HG02970 (cell line): ENCODE measurements at regions not wholly inside any gene's neighbourhood (a gene's known extent, or its start where the extent isn't known, plus 50 kb on each side); places are given as distances from the start of the nearest gene placed in this dataset.
"Not testable (repeated sequence)": the region's sequence is repeated elsewhere in the genome, so short reads cannot be mapped to it uniquely, and the experiment has no call there.

Experiments
- ATAC-seq: cut with Tn5 transposase; IDR thresholded peaks from one replicate; pipeline ENCODE4 v1.9.1; 2021; ENCODE audit warnings: mild to moderate bottlenecking, moderate library complexity, moderate number of reproducible peaks; ENCODE audit not compliant: unreplicated experiment, low FRiP score

DNA sequence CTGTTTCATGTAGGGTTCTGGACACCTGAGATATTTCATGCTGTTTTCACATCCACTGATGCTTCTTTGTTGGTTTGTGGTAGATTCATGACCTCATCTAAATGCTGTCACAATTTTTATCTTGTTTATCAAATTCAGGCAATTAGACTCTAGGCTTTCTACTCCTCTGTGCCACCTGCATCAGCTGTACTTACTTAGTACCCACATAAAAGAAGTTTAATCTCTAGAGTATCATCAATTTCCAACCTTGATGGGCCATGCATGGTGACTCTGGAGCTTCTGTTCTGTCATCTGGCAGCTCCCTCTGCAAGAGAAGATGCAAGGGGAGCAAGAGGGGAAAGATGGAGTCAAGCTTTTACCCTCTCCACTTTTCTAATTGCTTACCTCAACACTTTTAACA lies 195.9 kb upstream of the VWC2 start:
- no peak for ATAC-seq

DNA sequence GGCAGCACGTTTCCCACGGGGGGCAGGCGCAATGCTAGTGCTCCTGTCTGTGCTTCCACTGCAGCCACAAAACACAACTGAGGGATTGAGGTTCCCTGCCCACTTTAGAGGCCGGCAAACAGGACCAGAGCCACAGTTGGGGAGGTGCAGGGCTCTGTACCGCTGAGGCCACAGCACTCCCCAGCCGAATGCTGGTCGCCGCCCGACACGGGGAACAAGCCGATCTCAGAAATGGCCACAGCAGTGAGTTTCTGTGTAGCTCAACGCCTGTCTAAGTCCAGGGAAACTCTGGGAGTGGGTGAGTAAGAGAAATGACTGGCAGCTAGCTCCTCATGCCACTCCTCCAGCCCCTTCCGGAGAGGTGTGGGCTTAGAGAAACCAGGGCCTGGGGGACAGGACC lies 194.0 kb upstream of the VWC2 start:
- ATAC-seq: no peak

DNA sequence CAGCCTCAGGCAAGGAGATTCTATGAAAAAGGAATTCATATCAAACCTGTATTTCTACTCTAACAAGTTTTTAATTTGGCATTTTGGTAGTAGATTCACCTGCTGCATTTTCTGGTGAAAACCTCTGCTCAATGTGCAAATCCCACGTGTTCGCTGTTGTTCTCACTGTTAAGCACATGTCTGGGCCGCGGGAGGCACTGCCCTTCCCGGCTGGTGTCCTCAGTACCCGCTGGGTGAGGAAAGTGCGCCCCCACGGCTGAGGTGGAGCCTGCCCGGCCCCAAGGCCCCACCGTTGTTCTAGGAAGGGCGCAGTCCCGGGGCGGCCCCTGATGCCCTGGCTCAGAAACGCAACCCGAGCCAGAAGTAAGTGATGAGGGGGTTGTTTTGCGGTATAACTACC lies 193.4 kb upstream of the VWC2 start:
- ATAC-seq: no peak

DNA sequence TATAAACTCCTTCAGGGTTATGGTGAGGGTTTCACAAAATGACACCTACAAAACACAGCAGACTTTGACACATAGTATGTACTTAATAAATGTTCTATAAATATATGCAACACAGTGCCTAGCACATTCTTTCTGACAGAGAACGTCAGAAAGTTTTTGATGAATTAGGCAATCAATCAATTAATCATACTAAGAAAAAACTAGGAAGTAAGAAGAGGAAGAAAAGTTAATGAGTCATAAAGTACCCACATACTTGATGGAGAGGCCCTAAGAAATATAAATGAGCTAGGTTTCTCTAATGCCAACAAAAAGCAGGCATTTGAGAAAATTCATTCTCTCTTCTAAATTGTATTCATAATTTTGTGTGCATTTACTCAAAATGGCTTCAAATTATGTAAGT lies 192.7 kb upstream of the VWC2 start:
- no peak for ATAC-seq

DNA sequence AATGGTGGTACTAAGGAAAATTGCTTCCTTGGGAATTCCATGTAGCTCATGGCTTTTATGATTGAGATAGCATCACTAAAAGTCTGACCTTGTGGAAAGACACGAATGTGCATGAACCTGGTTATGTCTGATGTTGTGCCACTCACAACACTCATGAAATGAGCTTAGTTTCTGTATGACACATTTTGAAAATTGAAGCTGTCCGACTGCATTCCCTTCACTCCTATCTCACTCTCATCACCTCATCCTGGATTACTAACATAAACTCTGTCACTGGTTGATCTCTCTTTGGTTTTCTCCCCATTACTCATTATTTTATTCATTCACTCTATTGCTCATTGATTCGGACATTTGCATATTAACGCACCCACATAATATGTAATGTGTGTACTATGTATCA lies 190.0 kb upstream of the VWC2 start:
- ATAC-seq: no peak

DNA sequence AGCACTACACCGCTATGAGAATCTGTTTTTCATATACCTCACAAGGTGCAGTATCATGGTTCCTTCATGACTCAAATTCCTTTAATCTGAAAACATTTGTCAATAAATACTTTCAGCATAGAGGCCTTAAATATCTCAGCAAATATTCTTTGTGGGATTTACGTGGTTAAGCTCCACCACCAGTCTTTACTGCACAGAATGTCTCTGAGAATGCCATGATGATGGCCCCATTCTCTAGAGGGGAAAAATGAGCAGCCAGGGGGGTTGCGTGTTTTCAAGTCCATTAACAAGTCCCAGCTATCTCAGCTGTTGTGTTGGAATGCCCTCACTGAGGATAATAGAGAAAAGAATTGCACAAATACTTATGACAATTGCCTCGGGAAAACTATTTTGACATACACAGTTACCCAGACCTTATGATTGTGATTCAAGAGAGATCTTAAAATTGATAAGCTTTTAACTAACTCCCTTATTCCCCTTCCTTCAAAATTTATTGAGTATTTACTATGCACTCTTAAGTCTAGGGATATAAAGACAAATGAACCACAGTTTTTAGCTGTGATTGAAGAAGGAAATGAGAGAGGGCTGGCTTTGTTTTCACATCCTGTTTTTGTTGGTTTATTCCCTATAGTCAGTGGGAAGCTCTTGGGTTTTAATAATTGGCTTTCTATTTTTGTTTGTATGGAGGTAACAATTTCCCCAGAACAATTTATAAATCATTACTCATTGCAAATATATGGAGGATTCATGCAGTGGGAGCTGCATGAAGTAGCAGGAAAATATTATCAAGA lies 176.5 kb upstream of the VWC2 start:
- no peak for ATAC-seq

DNA sequence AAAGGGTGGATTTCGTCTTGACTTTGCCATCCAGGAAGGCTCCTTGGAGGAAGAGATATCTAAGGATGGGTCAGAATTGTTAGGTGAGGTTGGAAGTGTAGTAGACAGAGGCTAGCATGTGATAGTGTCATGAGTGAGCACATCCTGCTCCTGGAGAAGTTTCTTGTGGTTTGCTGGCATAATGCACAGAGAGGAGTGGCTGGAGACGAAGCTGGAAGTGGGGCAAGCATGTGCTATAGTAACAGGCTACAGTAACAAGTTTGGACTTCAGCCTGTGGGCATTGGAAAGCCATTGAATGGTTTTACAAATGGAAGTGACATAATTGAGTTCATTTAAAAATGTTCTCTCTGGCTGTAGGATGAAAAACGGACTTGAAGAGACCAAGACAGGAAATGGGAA lies 175.6 kb upstream of the VWC2 start:
- no peak for ATAC-seq

DNA sequence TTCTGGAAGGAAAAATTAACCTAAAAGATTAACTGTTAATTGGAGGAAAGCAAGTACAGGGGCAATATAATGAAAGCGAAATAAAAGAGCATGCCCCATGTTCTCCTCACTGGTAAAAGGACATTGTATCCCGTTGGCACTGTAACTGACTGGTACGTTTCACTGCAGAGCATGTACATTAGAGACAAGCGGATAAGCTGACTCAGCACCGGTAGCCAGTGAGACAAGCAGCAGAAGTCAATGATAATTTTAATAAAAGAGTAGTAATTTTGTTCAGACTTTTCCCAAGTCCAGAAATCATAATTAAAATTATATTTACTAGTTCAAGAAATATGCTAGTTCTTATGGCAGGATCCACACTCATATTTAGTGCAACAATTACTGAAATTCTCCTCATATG lies 161.5 kb upstream of the VWC2 start:
- no peak for ATAC-seq

DNA sequence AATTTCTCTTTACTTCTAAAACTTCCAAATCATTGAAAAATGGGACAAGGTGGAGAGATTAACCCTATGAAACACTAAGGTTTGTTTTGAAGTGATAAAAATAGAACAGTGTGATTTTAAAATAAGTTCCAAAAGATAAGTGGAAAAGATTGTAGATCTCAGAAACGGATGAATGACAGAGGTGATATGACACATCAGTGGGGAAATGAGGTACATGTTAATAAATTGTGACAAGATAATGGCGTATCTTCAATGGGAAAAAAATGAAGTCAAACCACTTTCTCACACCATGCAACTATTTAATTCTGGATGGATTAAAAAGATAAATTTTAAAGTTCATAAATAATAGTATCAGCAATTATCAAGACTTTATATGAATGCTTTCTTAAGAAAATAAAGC lies 159.7 kb upstream of the VWC2 start:
- no peak for ATAC-seq

DNA sequence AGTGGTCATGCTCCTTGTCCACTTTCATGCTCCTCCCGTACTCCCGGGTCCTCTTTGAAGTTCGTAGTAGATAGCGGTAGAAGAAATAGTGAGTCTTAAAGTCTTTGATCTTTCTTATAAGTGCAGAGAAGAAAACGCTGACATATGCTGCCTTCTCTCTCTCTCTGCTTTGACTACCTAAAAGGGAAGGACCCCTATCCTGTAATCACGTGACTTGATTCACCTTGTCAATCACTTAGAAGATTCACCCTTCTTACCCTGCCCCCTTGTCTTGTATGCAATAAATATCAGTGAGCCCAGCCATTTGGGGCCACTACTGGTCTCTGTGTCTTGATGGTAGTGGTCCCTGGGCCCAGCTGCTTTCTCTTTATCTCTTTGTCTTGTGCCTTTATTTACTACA lies 158.5 kb upstream of the VWC2 start:
- ATAC-seq: not testable (repeated sequence)

DNA sequence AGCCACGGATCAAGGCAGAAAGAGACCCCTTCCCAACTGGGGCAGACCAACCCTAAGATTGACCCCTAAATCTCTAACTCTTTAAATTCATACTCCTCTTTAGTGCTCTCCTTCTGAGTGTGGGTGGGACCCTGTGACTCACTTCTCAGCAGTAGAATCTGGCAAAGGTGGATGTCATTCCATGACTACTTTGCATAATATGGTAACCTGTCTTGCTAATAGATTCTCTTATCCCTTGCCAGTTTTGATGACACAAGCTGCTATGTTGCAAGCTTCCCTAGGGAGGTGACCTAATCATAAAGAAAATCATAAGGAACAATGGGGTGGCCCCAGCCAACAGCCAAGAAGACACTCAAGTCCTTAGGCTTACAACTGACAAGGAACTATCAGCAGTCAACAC lies 155.4 kb upstream of the VWC2 start:
- no peak for ATAC-seq

DNA sequence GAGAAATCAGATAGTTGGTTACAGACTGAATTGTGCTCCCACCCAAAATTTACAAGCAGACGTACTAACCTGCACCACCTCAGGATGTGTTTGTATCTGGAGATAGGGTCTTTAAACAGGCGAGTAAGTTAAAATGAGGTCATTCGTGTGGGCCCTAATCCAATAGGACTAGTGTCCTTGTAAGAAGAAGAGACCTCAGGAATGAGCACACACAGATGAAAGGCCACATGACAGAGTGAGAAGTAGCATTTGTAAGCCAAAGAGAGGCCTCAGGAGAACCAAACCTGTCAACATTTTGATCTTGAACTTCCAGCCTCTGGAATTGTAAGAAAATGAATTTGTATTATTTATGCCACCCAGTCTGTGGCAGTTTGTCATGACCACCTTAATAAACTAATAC lies 149.5 kb upstream of the VWC2 start:
- no peak for ATAC-seq

DNA sequence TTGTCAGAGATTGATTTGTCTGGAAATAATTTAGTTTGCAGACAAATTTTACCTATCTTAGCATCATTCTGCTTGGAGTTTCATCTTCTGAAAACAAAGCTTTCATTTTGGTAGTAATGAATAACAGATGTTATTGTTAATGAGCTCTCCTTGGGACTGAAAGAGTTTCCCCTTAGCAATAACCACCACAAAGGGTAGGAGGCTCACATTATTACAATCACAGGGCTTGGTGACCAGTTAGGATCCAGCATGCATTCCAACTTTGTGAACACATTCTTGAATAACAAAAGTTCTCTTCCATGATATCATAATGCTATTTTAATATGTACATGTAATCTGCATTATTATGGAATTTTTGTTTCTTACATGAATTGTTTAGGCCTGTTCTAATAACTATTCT lies 148.8 kb upstream of the VWC2 start:
- ATAC-seq: no peak

DNA sequence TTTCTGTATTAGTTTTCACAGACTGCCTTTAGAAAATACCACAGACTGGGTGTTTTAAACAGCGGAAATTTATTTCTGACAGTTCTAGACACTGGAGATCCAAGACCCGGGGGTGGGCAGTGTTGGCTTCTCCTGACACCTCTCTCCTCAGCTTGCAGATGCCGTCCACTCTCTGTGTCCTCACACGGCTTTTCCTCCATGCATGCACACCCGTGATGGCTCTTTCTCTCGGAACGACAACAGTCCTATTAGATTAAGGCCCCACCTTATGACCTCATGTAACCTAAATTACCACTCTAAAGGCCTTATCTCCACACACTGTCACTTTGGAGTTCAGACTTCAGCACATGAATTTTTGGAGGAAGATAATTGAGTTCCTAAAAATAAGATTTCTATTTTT lies 142.9 kb upstream of the VWC2 start:
- ATAC-seq: no peak

DNA sequence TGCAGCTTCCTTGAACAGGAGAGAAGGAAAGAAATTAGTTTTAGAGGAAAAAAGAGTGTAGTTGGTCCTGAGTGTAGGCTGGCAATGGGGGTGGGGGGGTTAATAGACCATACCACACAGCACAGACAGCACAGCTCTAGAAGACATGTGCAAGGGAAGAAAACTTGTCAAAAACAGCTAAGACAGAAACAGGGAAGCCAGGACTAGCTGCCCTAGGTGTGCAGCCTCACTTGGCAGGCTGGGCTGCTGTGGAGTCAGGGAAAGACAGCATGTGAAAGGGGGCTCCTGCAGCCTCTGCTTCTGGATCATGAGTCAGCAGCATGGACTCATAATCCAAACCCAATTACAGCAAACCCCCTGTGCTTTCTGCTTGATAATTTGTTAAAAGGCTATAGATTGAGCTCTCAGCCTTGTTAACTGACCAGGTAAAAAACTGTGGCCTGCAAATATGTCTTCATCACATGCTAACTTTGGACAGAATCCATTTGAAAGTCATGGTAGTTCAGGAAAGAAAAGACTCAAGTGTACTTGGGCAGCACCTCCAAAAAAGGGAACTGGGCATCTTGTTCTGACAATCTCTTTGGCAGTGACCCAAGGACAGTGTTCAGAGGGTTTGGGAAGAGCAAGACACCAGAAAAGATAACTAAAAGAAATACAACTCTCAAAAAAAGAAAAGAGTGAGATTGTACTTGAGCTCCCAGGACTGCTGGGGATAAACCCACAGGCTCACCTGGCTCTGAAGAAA lies 142.2 kb upstream of the VWC2 start:
- no peak for ATAC-seq

DNA sequence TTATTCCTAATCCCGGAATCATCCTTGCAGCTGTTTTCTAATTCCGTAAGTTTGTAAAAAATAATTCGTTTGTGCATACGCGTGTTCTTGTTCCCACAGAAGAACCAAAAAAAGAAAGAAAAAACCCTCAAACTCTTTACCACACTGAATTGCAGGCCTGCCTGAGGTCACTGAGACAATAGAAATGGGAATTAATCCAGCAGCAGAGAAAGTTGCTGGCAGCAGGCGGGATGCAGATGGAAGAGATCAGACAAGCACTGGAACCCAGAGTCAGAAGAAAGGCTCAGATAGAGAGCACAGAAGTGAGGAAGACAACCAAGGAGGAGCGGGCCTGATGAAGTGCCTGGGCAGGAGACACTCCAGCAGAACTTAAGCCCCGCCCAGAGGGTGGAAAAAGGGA lies 141.5 kb upstream of the VWC2 start:
- ATAC-seq: no peak

DNA sequence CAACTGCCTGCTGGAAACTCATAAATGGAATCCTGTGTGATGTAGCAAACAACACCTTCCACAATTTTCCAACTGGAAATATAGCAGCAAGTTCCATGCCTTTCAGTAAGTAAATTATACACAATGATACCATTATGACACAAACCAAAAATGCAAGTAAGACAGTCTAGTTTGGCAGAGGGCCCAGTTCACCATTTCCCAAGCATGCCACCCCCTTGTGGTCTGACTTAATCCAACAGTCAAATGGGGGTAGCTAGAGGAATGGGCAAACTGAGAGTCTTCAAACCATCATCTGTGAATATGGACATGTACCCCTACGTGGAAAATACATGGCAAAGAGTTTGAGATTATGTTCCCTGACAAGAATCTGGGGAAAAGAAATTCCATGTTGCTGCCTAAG lies 137.6 kb upstream of the VWC2 start:
- ATAC-seq: no peak

DNA sequence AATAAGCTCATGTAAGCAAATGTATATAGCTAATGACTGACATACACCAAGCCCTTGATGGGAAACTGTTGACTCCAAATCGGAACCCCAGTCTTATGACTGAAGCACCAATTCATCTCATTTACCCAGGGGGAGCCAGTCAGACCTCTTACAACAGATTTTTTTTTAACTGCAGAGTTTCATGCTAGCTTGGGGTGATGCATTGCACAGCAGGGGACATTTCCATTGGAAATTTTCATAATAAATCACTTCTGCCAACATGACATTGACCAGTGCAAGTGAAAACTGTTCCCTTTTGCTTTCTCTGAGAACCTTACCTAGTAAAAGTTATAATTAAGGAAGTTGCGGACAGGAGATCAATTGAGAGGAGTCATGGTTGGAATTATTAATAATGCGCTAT lies 137.0 kb upstream of the VWC2 start:
- no peak for ATAC-seq

DNA sequence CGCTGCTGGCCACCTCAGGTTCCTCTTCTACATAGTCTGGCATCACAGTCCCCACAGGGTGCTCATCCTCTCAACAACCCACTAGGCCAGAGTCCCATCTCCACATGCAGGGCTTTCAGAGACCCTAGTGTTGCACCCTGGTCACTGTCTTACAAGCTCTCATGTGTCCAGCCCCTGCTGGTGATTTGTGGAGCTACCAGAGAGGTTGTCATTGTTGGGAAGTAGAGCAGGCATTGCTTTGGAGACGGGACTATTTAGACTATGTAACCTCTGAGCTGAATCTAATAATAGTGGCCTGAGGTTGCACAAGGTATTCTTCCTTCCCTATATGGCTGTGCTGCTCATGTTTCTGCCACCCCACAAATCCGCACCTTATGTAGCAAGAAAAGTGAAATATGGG lies 135.3 kb upstream of the VWC2 start:
- ATAC-seq: no peak

DNA sequence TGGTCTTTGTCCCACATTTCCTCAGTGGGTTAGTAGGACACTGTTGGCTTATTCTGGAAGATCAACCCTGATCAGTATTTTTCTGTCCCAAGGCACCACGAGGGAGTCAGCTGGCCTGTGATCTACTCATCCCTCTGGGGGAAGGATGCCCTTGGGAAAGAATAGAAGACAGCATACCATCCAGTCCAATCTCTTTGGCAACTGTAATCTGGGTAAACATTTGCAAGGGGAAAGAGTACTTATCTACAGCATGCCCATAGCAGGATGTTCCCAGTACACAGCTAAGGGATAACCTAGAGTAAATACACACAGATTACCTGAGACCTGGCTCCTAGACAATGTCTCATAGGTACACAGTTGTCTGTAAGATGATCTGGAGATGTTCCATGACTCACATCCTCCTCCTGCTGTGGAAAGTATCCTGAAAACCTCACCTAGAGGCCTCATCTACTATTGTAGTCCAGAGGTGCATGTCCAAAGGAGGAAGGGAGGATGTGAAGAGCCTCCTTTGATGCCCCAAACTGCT lies 134.3 kb upstream of the VWC2 start:
- no peak for ATAC-seq

DNA sequence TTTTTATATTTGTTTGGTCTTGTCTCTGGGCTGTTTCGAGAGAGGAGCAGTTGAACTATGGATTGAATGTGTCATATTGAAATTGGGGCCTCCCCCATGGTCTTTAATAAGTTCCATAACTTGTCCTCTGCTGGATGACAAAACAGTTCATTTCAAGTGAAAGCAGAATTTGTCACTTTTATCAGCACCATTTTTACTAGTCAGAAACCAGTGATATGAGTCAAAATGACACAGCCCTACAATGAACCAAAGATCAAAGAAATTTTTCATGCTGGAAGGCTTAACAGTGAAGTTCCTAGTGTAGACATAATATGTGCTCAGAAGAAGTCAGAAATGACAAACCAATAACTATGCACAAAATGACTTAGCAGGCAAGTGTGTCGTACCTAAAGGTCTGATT lies 133.6 kb upstream of the VWC2 start:
- ATAC-seq: no peak

DNA sequence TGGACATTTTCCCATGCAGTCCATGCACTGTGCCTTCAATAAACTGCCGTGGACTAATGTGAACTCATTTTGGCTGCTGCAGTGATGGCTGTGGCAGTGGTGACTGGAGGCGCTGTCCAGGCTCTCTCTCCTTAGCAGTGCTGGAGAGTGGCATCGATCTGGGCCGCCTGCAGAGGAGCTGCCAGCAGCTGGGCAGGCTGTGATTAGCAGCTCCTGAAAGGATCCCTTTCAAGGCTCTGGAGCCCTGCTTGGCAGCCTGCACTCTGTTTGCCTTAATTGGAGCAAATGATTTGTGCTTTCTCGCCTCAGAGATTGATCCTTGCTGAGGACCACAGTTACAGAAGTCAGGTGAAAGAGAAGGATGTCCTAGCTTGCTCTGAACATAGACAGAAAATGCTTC lies 130.1 kb upstream of the VWC2 start:
- no peak for ATAC-seq
